Tibial nerve (tissue), 3 donors: ENCODE measurements at regions not wholly inside any gene's neighbourhood (a gene's known extent, or its start where the extent isn't known, plus 50 kb on each side); places are given as distances from the start of the nearest gene placed in this dataset.

Experiments used
- CTCF ChIP-seq, 5 experiments: fragments of 200-600 bp in 3 of 5; fragments of 450-650 bp in 2 of 5; sonication (generic) in 3 of 5; IDR thresholded peaks; one replicate each; pipeline ENCODE4 v1.5.1; 2016 to 2019; ENCODE audit warnings: antibody characterized with exemption in 5 of 5, mild to moderate bottlenecking in 3 of 5, moderate library complexity in 2 of 5
- POLR2A ChIP-seq, 2 donors: fragments of 450-650 bp; IDR thresholded peaks; one replicate each; pipeline ENCODE4 v1.6.1; 2017; ENCODE audit warnings: antibody characterized with exemption in 2 of 2, mild to moderate bottlenecking in 2 of 2, moderate library complexity in 2 of 2

- no peak for TF ChIP-seq CTCF (IDR thresholded peaks at IDR 0.05)
- no peak for TF ChIP-seq POLR2A (IDR thresholded peaks at IDR 0.05)
Measured at GRCh38 chr21:41684381-41685245, 82.2 kb downstream of the RIPK4 start.
